ENCODE measurements at regions not wholly inside any gene's neighbourhood (a gene's known extent, or its start where the extent isn't known, plus 50 kb on each side); places are given as distances from the start of the nearest gene placed in this dataset.

- ChIA-PET POLR2A (ENCODE audit: low non-redundant PET) (no interaction called here), CTCF (no interaction called here)
- H3K27ac ChIP-seq, result no peak overlapping the region
- no peak for TF ChIP-seq CTCF (conservative IDR thresholded peaks at IDR 0.05; ENCODE audit: low read depth)
- DNase-seq (ENCODE audit: low spot score), result no peak
Observed at GRCh38 chr3:164677317-164677716, 401.0 kb downstream of the SI start.

DNA sequence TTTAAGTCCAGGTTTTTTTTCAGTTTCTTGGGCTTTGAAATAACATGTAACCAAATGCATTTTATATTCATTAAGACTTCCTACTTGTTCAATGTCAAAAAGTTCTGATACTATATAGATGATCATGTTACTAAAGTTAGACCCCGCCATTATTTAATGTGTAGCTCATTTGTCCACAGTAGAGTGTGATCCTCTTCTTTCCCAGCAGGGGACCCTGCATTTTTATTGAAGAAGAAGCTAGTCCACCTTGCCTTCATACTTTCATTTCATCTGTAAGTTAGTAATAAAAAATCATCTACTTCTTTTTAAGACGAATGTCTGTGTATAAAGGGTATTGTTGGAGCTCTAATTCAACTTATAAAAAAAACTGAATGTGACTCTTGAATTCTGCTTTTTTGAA lies 404.6 kb downstream of the SI start:
- ChIA-PET POLR2A (ENCODE audit: low non-redundant PET) (no interaction called here), CTCF (interaction anchor here (0.7 kb wide), 1 partner anchor 83 kb away, joined by 3 read pairs; no protein-coding TSS in a partner anchor)
- no peak overlapping the region for H3K27ac ChIP-seq
- DNase-seq (ENCODE audit: low spot score), result no peak
- no peak for TF ChIP-seq CTCF (conservative IDR thresholded peaks at IDR 0.05; ENCODE audit: low read depth)

GRCh38 chr3:164658125-164658524 lies 420.2 kb downstream of the SI start:
- no peak overlapping the region for H3K27ac ChIP-seq
- no peak for DNase-seq (ENCODE audit: low spot score)
- ChIA-PET CTCF (no interaction called here), POLR2A (ENCODE audit: low non-redundant PET) (no interaction called here)
- no peak for TF ChIP-seq CTCF (conservative IDR thresholded peaks at IDR 0.05; ENCODE audit: low read depth)

- no peak for DNase-seq (ENCODE audit: low spot score)
- no peak overlapping the region for H3K27ac ChIP-seq
- CTCF ChIA-PET, result no interaction called here
- no peak for TF ChIP-seq CTCF (conservative IDR thresholded peaks at IDR 0.05; ENCODE audit: low read depth)
- POLR2A ChIA-PET (ENCODE audit: low non-redundant PET), result no interaction called here
Observed at GRCh38 chr3:164657631-164658030, 420.7 kb downstream of the SI start.

GRCh38 chr3:164655462-164655861 lies 422.8 kb downstream of the SI start:
- DNase-seq (ENCODE audit: low spot score), result no peak
- POLR2A ChIA-PET (ENCODE audit: low non-redundant PET), result no interaction called here
- CTCF ChIA-PET, result no interaction called here
- no peak for TF ChIP-seq CTCF (conservative IDR thresholded peaks at IDR 0.05; ENCODE audit: low read depth)
- no peak overlapping the region for H3K27ac ChIP-seq

DNA sequence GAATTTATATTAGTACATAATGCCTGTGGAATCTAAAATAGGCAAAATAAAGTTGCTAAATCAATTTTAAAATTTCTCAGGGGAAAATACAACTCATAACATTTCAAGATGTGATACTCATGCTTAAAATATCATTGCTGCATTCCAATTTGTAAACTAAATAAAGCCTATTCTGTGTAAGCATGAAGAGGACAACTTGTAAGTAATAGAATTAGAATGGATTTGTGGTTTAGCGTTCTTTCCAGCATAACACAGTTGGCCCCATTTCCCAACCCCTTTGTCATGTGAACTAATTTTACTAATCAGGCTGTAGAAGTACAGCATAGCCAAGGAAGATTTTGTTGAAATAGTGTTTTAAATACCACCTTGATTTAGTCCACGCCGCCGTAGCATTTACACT lies 437.2 kb downstream of the SI start:
- CTCF ChIA-PET, result interaction anchor here (0.6 kb wide), 1 partner anchor 404 kb away, joined by 3 read pairs; no protein-coding TSS in a partner anchor
- no peak for DNase-seq (ENCODE audit: low spot score)
- H3K27ac ChIP-seq, result no peak overlapping the region
- POLR2A ChIA-PET (ENCODE audit: low non-redundant PET), result no interaction called here
- TF ChIP-seq CTCF (conservative IDR thresholded peaks at IDR 0.05; ENCODE audit: low read depth), result no peak

DNA sequence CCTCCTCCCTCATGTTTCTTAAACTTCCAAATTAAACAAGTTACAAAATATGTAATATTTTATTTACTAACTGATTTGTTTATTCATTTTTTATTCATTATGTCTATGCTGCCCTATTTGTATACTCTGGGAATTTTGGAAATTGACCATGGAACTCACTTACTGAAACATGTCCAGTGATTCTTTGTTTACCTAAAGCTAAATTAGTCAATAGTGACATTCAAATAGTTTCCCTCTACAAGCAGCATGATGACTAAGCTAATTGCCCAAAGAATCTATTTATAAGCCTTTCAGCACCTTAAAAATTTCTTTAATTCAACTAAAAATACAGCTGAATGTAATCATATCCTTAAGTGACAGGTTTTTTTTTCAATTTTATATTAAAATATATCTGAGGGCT lies 437.7 kb downstream of the SI start:
- no peak overlapping the region for H3K27ac ChIP-seq
- POLR2A ChIA-PET (ENCODE audit: low non-redundant PET), result no interaction called here
- TF ChIP-seq CTCF (conservative IDR thresholded peaks at IDR 0.05; ENCODE audit: low read depth), result no peak
- CTCF ChIA-PET, result interaction anchor here (0.6 kb wide), 1 partner anchor 405 kb away, joined by 3 read pairs; no protein-coding TSS in a partner anchor
- no peak for DNase-seq (ENCODE audit: low spot score)
